Tibial nerve (tissue), 4 donors: ENCODE measurements at regions not wholly inside any gene's neighbourhood (a gene's known extent, or its start where the extent isn't known, plus 50 kb on each side); places are given as distances from the start of the nearest gene placed in this dataset.
"Not testable (repeated sequence)": the region's sequence is repeated elsewhere in the genome, so short reads cannot be mapped to it uniquely, and the experiment has no call there.

Experiments used
- DNase-seq, 2 donors: peaks; one replicate each; pipeline ENCODE4 v3.0.0-alpha.2; 2019; ENCODE audit warnings: low spot score in 2 of 2
- H3K27ac ChIP-seq, 4 donors: fragments of 200-600 bp; sonication (generic) in 3 of 4; one replicate each; pipeline ENCODE4 v1.5.1; 2017 to 2019; ENCODE audit warnings: mild to moderate bottlenecking in 1 of 4
- H3K27me3 ChIP-seq, 2 donors: fragments of 200-600 bp; sonication (generic) in 1 of 2; one replicate each; pipeline versions ENCODE4 v1.5.1 to v1.6.0; 2017 to 2019
- H3K36me3 ChIP-seq, 3 donors: fragments of 200-600 bp; sonication (generic); one replicate each; pipeline ENCODE4 v1.5.1; 2018 to 2019
- H3K4me1 ChIP-seq, 4 donors: fragments of 200-600 bp; sonication (generic) in 3 of 4; one replicate each; pipeline ENCODE4 v1.5.1; 2017 to 2019
- H3K4me3 ChIP-seq, 4 donors: fragments of 200-600 bp; sonication (generic) in 3 of 4; one replicate each; pipeline ENCODE4 v1.5.1; 2017 to 2019; ENCODE audit warnings: mild to moderate bottlenecking in 1 of 4, moderate library complexity in 1 of 4
- H3K9me3 ChIP-seq, 4 donors: fragments of 200-600 bp; sonication (generic) in 3 of 4; one replicate each; pipeline ENCODE4 v1.5.1; 2017 to 2019
- EP300 ChIP-seq, 2 donors: sonication (generic); formaldehyde crosslinking; IDR thresholded peaks; one replicate each; pipeline ENCODE4 v1.6.1; 2017; ENCODE audit warnings: antibody characterized with exemption in 2 of 2, mild to moderate bottlenecking in 1 of 2
- POLR2A ChIP-seq, 2 donors: fragments of 450-650 bp; IDR thresholded peaks; one replicate each; pipeline ENCODE4 v1.6.1; 2017; ENCODE audit warnings: antibody characterized with exemption in 2 of 2, mild to moderate bottlenecking in 2 of 2, moderate library complexity in 2 of 2
- WGBS, 2 donors: methylation state at CpG; one replicate each; pipeline ENCODE4 v1.1.5; 2018; 5-methylcytosine and 5-hydroxymethylcytosine counted together
- TF ChIP-seq, protein P1 (sequence below), 5 experiments: fragments of 200-600 bp in 3 of 5; fragments of 450-650 bp in 2 of 5; sonication (generic) in 3 of 5; IDR thresholded peaks; one replicate each; pipeline ENCODE4 v1.5.1; 2016 to 2019; ENCODE audit warnings: antibody characterized with exemption in 5 of 5, mild to moderate bottlenecking in 3 of 5, moderate library complexity in 2 of 5

DNA sequence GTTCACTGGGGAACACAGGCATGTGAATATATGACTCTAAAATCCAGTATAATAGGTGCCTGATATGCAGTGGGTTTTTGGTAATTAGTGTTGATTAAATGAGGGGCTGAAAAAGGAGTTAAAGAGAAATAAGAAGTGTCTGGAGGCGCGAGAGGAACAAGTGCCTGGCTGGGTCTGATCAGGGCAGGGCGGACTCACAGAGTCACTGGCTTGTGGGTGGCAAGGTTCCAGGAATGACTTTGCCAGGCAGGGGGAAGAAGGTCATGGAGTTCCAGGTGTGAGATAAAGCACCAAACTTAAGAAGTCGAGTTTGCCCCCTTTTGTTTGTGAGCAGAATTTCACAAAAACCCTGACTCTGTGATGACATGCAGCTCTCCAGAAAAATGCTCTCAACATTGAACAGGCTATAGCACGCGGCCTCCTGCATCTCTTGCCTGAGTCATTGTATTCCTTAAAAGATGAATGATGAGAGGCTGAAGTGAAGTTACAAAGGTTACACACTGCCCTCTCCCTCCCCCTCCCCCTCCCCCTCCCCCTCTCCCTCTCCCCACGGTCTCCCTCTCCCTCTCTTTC, 63.0 kb upstream of the LMCD1 start:
- WGBS, 2 donors = 79 to 84% methylated on average over 7 of the region's 7 CpGs
- H3K4me3 ChIP-seq = no peak overlapping the region
- H3K36me3 ChIP-seq = no peaks in the 10 kb centered on the region
- no peak for DNase-seq
- no peaks in the 10 kb centered on the region for H3K27me3 ChIP-seq
- no peak overlapping the region for H3K27ac ChIP-seq
- no peaks in the 10 kb centered on the region for H3K9me3 ChIP-seq
- TF ChIP-seq EP300 (IDR thresholded peaks at IDR 0.05) (no peak), POLR2A (IDR thresholded peaks at IDR 0.05) (no peak)
- TF ChIP-seq, protein P1, sequence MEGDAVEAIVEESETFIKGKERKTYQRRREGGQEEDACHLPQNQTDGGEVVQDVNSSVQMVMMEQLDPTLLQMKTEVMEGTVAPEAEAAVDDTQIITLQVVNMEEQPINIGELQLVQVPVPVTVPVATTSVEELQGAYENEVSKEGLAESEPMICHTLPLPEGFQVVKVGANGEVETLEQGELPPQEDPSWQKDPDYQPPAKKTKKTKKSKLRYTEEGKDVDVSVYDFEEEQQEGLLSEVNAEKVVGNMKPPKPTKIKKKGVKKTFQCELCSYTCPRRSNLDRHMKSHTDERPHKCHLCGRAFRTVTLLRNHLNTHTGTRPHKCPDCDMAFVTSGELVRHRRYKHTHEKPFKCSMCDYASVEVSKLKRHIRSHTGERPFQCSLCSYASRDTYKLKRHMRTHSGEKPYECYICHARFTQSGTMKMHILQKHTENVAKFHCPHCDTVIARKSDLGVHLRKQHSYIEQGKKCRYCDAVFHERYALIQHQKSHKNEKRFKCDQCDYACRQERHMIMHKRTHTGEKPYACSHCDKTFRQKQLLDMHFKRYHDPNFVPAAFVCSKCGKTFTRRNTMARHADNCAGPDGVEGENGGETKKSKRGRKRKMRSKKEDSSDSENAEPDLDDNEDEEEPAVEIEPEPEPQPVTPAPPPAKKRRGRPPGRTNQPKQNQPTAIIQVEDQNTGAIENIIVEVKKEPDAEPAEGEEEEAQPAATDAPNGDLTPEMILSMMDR (IDR thresholded peaks at IDR 0.05) = no peak
- H3K4me1 ChIP-seq = peaks cover 0 to 18% (median 3%) of the 10 kb centered on the region in 4 donors

DNA sequence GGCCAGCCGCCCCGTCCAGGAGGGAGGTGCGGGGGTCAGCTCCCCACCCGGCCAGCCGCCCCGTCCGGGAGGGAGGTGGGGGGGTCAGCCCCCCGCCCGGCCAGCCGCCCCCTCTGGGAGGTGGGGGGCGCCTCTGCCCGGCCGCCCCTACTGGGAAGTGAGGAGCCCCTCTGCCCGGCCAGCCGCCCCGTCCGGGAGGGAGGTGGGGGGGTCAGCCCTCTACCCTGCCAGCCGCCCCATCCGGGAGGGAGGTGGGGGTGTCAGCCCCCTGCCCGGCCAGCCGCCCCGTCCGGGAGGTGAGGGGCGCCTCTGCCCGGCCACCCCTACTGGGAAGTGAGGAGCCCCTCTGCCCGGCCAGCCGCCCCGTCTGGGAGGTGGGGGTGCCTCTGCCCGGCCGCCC, 61.5 kb upstream of the LMCD1 start:
- H3K4me3 ChIP-seq, H3K36me3 ChIP-seq, H3K27me3 ChIP-seq, DNase-seq, H3K9me3 ChIP-seq, H3K27ac ChIP-seq: not testable (repeated sequence)
- 94 to 99% methylated on average over 10 to 16 of the region's 30 CpGs for WGBS, 2 donors
- H3K4me1 ChIP-seq = peaks cover 0 to 34% (median 11%) of the 10 kb centered on the region in 4 donors

DNA sequence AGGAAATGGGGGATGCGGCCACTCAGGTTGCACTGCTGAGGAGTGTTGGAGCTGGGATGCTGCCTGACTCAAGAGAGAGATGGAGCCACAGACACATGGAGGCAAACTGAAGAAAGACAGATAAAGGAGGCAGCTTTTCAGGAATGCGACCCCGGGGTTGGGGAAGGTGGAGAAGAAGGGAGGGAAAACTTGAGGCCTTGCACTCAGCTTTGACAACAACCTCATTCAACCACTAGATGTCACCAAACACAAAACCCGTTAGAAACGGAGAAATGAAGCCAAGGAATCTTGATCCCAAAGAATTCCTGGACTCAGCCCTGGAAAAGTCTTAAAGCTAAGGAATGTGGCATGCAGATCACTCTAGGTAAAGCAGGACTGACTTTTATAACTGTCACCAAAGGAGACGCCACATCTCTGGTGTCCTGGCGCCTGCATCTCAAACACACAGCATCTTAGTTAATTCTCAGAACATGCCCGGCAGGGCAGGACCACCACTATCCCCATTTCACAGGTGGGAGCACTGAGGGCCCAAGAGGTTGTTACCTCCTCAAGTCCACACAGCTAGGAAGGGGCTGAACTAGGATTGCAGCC, 59.6 kb upstream of the LMCD1 start:
- Histone ChIP-seq H3K4me1 (peaks cover 0 to 42% (median 11%) of the 10 kb centered on the region in 4 donors), H3K9me3 (no peaks in the 10 kb centered on the region), H3K4me3 (no peak overlapping the region), H3K36me3 (no peaks in the 10 kb centered on the region), H3K27ac (no peak overlapping the region), H3K27me3 (no peaks in the 10 kb centered on the region)
- 42 to 44% methylated on average over 8 of the region's 8 CpGs for WGBS, 2 donors
- no peak for TF ChIP-seq POLR2A (IDR thresholded peaks at IDR 0.05)
- TF ChIP-seq, protein P1 (IDR thresholded peaks at IDR 0.05) = peak; percentile 46 to 80 (median 58)
- peak in 1 of 2 donors; percentile 22 for TF ChIP-seq EP300 (IDR thresholded peaks at IDR 0.05)
- DNase-seq = no peak

DNA sequence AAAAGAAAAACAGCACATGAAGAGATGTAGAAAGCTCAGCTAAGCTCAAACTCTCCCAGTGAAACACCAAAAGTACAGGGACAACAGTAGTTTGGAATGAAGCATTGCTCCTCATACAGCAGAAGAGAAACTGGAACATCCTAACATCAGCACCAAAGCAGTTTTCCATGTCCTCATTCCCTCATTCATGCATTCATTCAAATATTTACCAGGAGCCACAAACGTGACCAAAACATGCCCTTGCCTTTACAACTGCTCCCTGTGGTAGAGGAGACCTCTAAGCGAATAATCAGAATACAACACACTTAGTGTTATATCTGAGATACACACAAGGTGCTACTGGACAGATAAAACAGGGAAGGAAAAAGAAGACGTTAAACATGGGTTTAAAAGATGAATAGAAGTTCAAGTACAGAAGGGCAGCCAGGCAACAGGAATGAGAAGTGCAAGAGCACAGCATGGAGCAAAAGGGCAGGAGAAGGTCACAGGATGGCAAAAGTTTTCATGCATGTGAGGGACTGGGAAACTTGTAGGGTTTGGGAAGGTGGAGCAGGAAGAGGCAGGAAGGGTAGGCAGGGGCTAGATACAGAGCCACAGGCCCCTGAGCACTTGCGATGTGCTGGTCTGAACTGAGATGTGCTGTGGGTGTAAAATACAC, 58.5 kb upstream of the LMCD1 start:
- H3K4me3 ChIP-seq = no peak overlapping the region
- 72 to 74% methylated on average over 4 of the region's 4 CpGs for WGBS, 2 donors
- DNase-seq = no peak
- H3K9me3 ChIP-seq = no peaks in the 10 kb centered on the region
- H3K4me1 ChIP-seq = peaks cover 0 to 42% (median 11%) of the 10 kb centered on the region in 4 donors
- H3K27ac ChIP-seq = peak overlapping the region in 2 of 4 donors; percentile 16 to 75
- no peaks in the 10 kb centered on the region for H3K27me3 ChIP-seq
- H3K36me3 ChIP-seq = no peaks in the 10 kb centered on the region
- TF ChIP-seq EP300 (IDR thresholded peaks at IDR 0.05) = no peak
- TF ChIP-seq, protein P1 (IDR thresholded peaks at IDR 0.05) = no peak
- no peak for TF ChIP-seq POLR2A (IDR thresholded peaks at IDR 0.05)

DNA sequence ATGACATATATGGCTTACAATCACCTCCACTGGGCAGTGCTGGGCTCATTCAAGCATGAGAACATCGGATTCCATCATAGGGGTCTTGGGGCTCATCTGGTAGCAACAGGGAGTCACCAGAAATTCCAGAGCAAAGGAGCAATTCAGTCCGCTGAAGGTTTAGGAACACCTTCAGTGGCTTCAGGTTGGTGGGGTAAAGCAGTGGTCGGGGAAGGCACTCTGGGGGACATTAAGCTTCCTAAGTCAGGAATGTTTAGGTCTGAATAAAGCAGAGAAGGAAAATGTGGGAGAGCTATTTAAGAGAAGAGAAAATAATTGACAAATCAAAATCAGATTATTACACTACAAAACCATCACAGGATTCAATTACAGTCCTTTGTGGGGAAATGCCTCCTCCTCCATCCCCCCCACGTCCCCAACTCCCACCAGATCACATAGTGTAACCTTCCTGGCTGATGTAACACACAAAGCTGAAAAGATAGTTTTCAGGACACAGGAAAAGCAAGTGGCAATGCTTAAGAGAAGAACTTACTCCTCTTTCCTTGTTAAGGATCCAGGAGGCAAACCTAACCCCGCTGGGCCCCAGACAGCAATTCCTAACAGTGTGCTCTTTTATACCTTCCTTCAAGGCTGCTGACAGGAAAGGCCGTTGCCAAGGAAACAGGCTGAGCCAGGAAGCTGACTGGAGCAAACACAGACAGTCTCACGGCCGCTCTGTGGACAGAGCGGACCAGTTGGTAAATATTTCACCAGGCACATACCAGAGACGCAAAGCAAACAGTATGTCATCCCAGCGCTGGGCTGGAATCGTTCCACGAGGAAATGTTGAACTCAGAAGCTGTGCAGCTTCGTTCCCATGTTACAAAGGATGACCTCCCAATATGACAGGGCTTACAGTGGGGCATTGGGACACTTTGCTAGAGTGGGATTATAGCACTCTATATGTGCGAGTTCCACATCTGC, 57.5 kb upstream of the LMCD1 start:
- WGBS, 2 donors = 24 to 26% methylated on average over 15 of the region's 15 CpGs
- H3K27me3 ChIP-seq = no peaks in the 10 kb centered on the region
- H3K4me3 ChIP-seq = peak overlapping the region in 1 of 4 donors; percentile 14
- TF ChIP-seq EP300 (IDR thresholded peaks at IDR 0.05) = peak in 1 of 2 donors; percentile 54
- TF ChIP-seq, protein P1 (IDR thresholded peaks at IDR 0.05) = no peak
- no peaks in the 10 kb centered on the region for H3K36me3 ChIP-seq
- no peaks in the 10 kb centered on the region for H3K9me3 ChIP-seq
- H3K4me1 ChIP-seq = peaks cover 0 to 42% (median 11%) of the 10 kb centered on the region in 4 donors
- DNase-seq = peak; percentile 47 to 56
- peak overlapping the region in 3 of 4 donors; percentile 23 to 75 (median 60) for H3K27ac ChIP-seq
